ENCODE measurements at regions not wholly inside any gene's neighbourhood (a gene's known extent, or its start where the extent isn't known, plus 50 kb on each side); places are given as distances from the start of the nearest gene placed in this dataset.
A peak's percentile ranks its signal among the peaks of the same experiment; 100 is the strongest.
"Not testable (repeated sequence)": the region's sequence is repeated elsewhere in the genome, so short reads cannot be mapped to it uniquely, and the experiment has no call there.

- no peak for FAIRE-seq
- no peak for DNase-seq (ENCODE audit: low spot score)
These were observed 167.5 kb downstream of the VEGFA start for GRCh38 chr6:43937236-43938177.

- no peak for FAIRE-seq
- DNase-seq (ENCODE audit: low spot score) = no peak
These were observed 166.5 kb downstream of the VEGFA start for GRCh38 chr6:43936476-43936875.

- FAIRE-seq = no peak
- DNase-seq (ENCODE audit: low spot score) = no peak
These were observed 166.0 kb downstream of the VEGFA start for GRCh38 chr6:43935921-43936439.

GRCh38 chr6:43934803-43935602 lies 165.0 kb downstream of the VEGFA start:
- FAIRE-seq = no peak
- no peak for DNase-seq (ENCODE audit: low spot score)

GRCh38 chr6:43934183-43934802 lies 164.3 kb downstream of the VEGFA start:
- DNase-seq (ENCODE audit: low spot score) (no peak), FAIRE-seq (no peak)

- FAIRE-seq (no peak), DNase-seq (ENCODE audit: low spot score) (no peak)
These were observed 163.3 kb downstream of the VEGFA start for GRCh38 chr6:43933148-43933885.

- no peak for FAIRE-seq
- DNase-seq (ENCODE audit: low spot score) = no peak
These were observed 162.5 kb downstream of the VEGFA start for GRCh38 chr6:43932259-43933147.

- FAIRE-seq = no peak
- DNase-seq (ENCODE audit: low spot score) = no peak
These were observed 161.2 kb downstream of the VEGFA start for GRCh38 chr6:43931201-43931600.

GRCh38 chr6:43930440-43931154 lies 160.6 kb downstream of the VEGFA start:
- FAIRE-seq (no peak), DNase-seq (ENCODE audit: low spot score) (no peak)

- DNase-seq (ENCODE audit: low spot score) = no peak
These were observed 159.5 kb downstream of the VEGFA start for GRCh38 chr6:43929511-43929910.

GRCh38 chr6:43927532-43928210 lies 157.7 kb downstream of the VEGFA start:
- DNase-seq (ENCODE audit: low spot score) = no peak
- FAIRE-seq = no peak

More at GRCh38 chr6:43929511-43929910, 159.5 kb downstream of the VEGFA start:
- no peak for FAIRE-seq

- FAIRE-seq (no peak), DNase-seq (ENCODE audit: low spot score) (peak; percentile 88)
These were observed 156.9 kb downstream of the VEGFA start for GRCh38 chr6:43926634-43927531.

GRCh38 chr6:43925636-43926139 lies 155.7 kb downstream of the VEGFA start:
- FAIRE-seq; DNase-seq (ENCODE audit: low spot score): not testable (repeated sequence)

- peak; percentile 75 for DNase-seq (ENCODE audit: low spot score)
- FAIRE-seq = peak; percentile 66
These were observed 154.3 kb downstream of the VEGFA start for GRCh38 chr6:43924222-43924702.

GRCh38 chr6:43923376-43924221 lies 153.6 kb downstream of the VEGFA start:
- DNase-seq (ENCODE audit: low spot score) (peak; percentile 77), FAIRE-seq (no peak)

All from urothelium cell line (cell line).